Activated CD4-positive, alpha-beta T cell treated with anti-CD3 and anti-CD28 coated beads, Interleukin-2, Interleukin-4, amounts not matched to agents 100 ng/mL and 50 ng/mL, durations not matched to agents 16 hours and 8 hours (primary cell): ENCODE measurements at regions not wholly inside any gene's neighbourhood (a gene's known extent, or its start where the extent isn't known, plus 50 kb on each side); places are given as distances from the start of the nearest gene placed in this dataset.
"Not testable (repeated sequence)": the region's sequence is repeated elsewhere in the genome, so short reads cannot be mapped to it uniquely, and the experiment has no call there.

Experiments used
- DNase-seq: peaks from one replicate; pipeline ENCODE4 v3.0.0-alpha.2; 2020; ENCODE audit warnings: low spot score

DNA sequence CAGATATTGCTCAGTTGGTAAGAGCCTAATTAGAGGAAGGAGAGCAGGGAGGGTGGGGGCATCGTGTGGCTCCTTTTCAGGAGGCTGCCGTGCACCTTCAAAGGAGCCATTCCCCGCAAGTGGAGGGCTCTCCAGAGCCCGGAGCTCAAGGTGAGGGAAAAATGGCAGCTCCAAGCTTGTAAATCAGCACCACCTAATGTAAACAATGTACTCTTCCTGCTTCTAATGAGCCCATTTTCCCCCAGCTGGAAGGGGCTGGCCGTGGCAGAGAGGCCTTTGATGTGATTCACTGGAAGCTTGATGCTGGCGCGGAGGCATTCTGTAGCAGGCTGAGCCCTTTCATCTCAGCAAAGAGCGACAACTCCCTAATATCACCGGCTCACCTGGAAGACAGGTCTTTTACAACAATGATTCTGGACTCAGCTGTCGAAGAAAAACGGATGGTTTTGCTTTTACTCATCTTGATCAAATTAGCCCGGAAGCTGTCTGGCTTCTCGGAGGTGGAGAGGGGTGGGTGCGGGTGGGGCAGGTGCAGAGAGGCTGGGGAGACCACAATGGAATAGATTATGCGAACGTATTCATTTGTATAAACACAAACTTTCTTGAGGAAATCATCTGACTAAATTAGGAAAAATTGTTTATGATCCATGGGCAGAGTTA, 112.5 kb downstream of the RRAGC start:
- peak; percentile 25 for DNase-seq

DNA sequence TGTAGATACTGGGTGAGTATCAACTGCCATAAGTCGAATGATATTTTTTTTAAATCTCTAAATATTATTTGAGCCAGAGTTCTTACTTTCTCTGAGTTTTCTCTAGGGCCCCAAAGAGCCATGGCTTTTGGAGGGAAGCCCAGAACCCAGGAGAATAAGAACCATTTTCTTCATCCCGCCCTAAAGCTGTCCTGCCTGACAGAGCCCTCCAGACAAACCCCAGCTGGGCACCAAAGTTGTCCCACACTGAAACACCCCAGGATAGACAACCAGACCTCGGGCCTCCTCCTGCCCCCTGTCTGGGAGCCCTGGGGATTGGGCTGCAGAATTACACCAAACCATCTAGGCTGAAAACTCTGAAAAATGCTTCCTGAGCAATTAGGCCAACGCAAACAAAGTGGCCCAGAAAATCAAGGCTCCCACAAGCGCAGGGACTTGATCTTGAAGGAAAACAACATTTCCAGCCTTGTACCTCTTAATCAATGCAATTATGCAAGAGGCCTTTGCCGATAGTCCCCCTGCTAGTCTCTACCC, 113.1 kb downstream of the RRAGC start:
- DNase-seq, result no peak

DNA sequence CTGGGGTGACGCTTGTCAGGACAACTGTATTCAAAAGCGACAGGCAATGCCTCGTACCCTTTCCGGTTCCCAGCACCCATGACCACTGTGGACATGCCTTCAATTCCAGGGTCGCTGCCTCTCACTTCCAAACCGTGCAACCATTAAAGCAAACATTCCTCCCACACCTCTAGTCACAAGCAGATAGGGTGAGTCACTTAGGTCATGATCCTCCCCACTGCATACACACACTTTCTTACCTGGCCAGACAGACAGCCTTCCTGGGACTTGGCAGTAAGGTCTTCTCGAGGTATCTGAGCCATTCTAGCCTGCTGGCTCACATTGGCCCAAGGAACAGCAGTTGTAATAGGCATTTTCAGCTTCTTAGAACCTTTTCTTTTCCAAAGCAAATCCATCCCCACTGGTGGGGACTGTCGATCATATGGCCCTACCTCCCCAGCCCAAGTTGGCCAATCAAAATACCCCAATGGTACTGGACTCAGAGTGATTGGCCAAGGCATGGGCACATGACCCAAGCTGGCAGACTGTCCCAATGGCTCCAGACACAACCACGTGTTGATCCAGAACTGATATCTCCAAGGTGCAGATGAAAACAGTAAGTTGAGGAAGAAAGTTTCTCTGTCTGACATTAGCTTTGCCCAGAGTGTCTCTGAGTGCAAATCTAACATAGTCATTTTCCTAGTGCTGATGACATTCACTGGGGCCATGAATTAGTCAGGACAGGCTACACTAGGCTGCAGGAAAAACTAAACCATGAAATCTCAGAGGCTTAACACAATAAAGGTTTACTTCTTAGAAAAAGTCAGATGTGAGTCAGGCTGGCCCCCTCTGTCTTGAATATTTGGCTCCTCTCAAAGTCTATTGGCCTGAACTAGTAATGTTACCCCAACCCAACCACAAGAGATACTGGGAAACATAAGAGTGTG, 113.8 kb downstream of the RRAGC start:
- peak; percentile 50 for DNase-seq

DNA sequence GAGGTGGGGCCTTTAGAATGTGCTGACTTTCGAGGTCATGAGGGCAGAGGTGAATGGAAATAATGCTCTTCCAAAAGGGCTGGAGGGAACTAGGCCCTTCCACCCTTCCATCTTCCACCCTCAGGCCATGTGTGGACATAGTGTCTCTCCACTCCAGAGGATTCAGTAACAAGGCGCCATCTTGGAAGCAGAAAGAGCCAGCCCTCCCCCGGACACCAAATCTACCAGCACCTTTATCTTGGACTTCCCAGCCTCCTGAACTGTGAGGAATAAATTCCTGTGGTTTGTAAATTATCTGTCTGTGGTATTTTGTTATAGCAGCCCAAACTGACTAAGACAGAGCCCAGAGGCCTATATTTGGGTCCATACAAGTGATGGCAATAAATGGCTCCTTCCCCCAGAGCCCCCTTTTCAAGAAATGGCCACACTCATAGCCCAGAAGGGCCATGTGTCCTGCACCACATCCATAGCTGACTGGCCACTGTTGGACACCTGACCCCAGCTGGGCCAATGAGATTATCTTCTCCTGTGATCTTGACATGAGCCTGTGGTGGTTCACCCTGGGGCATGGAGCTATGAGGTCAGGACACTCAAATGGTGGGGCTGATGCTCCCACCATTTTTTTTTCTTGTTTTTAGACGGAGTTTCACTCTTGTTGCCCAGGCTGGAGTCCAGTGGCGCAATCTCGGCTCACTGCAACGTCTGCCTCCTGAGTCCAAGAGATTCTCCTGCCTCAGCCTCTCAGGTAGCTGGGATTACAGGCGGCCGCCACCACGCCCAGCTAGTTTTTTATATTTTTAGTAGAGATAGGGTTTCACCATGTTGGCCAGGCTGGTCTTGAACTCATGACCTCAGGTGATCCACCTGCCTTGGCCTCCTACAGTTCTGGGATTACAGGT, 114.9 kb downstream of the RRAGC start:
- DNase-seq, result no peak

DNA sequence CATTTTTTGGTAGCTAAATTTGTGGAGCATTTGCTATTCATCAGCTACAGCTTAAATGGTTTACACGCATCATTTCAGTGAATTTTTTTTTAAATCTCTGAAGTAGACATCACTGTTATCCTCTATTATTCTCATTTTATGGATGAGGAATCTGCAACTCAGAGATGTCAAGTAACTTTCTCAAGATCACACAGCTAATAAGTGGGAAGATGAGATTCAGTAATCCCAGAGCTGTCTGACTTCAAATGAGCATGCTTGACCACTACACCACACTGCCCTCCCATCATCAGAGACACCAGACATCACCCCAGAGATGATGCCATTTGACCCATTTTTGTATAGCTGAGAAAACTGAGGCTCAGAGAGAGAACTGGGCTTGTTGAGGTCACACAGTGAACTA, 116.4 kb downstream of the RRAGC start:
- no peak for DNase-seq

DNA sequence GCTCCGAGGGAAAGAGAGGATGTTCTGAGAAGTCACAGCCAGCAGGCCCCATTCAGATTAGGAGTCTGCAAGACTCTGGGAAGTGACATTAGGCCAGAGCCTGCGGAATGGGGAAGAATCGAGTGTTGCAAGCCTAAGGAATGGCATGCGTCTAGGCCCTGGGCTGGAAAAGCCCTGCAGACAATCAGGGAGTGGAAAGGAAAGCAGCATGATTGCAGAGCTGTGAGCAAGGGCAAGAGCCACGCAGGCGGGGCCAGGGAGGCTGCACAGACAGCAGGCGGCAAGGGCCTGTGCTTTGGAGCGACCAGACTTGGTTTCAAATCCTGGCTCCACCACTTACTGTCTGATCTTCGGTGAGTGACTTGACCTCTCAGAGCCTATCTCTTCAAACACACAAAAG, 118.2 kb downstream of the RRAGC start:
- no peak for DNase-seq

DNA sequence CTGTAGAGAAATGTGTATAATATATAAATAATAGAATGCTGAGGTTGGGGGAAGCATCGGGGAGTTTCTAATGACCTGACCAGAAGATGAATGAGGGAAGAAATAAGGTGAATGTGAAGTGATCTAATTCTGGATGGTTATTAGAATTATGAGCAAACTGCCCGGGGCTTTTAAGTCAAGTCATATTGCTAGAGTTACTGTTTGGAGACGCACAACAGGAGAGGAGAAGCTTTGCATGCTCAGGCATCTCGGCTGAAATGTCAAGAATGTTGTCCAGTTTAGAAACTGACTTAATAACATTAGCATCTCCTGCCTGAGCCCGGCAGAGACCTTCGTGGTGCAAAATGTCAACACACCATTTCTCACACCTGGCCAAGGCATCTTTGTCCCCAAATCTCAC, 119.1 kb downstream of the RRAGC start:
- no peak for DNase-seq

DNA sequence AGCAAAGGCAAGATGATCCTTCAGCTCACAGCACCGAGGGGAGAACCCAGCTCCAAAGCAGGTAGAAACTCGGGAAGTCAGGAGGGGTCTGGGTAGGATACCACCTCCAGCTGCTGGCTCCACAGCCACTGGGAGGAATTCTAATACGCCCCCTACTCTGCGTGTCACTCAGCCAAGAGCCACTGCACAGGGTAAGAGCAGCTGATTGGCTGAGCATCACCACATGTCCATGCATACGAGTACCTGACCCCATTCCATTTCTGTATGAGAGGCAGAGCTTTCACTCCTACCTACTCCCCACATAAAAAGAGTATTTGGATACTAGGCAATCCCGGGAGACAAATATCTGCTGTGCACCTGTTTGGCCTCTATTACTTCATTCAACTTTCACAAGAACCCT, 121.4 kb downstream of the RRAGC start:
- no peak for DNase-seq

DNA sequence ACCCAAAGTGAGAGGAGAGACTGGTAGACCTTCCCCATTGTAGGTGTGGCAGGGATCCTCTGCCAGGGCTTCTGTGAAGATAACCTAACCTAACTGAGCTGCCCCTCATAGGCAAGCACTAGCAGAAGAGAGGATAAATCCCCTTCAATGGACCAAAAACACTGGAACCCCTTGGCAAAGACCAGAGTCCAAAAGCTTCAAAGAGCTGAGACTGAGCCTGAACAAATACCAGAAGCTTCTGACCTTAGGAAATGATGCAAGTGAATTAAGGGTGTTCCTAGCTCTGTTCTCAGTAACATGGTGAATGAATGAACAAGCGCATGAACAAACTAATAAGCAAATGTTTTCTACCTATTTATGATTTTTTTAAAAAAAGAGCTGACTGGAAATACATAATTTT, 123.2 kb downstream of the RRAGC start:
- no peak for DNase-seq

DNA sequence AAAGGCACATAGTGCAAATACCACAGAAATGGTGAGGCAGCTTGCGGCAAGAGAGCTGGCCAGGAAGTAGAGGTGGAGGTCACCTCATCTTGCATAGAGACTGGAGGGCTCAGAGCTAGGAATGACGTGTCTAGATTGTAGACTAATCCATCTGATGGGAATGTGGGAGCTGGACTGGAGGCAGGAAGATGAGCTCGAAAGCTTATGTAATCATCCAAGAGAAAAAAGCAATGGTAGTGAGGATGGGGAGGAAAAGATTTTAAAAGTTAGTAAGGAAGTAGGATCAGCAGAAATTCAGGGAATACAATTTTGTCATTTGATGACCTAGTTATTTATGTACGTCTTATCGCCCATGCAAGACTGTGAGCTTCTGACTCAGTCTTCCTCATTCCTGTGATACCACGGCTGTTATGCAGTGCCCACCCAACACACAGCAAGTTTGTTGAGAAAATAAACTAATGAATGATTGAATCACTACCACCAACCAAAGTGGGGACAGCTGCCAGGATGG, 123.9 kb downstream of the RRAGC start:
- no peak for DNase-seq

DNA sequence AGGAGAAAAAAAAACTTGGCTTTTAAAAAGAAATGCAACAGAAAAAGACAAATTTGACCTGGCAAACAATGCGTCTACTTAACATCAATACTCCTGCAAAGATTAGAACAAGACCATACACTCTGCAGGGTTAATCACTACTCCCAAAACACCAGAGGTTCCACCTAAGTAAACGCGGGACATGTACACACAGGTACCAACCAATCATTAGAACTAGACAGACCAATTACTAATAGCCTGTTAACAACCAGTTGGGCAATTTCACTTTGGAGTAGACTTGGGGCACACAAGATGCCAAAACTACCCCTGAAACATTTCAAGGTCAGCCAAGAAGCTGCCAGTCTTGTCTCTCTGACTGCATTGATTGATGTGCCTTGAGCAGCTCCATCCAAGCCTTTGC, 125.8 kb downstream of the RRAGC start:
- DNase-seq, result no peak

DNA sequence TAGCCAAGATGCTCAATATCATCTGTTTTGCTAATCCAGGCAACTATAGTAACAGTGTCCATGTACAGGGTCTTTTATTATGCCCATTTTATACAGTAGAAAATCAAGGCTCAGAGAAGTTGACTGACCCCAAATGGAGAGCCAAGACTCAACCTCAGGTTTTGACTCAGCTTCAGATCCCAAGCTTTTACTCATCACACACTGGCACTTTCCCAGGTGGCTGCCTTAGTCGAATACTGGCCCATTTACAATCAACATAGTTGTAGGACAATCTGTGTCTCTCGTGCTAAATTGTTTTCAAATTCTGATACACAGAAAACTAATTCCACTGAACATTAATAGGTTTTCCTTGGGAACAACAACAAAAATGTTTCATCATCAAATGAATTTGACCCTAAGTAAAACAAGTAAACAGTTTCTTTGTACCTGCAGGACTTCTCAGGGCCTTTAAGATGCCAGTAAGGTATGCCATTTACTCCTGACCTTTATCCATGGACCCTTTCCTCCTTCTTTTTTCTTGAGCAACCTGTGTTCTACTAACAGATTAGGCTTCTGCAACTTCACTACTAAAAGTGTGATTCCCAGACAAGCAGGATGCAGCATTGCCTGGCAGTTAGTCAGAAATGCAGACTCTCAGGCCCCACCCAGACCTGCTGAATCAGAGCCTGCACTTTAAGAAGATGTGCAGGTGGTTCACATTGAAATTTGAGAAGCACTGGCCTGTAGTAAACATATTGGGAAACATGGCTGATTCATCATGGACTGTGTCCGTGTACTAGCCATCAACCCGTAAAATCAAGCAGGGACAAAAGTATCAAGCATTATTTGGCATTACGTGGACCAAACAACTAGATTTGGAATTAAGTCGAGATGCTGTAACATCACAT, 128.8 kb downstream of the RRAGC start:
- DNase-seq, result no peak

DNA sequence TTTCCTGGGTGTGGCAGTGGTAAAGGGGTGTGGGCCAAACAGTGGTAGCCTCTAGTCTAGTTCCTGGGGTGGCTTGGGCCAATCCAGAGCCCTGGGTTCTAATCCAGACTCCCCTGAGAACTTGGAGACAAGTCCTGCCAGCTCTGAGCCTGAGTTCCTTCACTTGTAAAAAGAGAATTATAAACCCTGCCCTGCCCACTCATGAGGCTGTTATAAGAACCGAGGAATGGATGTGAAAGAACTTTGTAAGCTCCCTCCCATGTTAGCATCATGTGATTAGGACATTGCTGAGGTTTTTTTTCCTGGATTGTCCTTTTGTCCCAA, 131.0 kb downstream of the RRAGC start:
- DNase-seq, result no peak

DNA sequence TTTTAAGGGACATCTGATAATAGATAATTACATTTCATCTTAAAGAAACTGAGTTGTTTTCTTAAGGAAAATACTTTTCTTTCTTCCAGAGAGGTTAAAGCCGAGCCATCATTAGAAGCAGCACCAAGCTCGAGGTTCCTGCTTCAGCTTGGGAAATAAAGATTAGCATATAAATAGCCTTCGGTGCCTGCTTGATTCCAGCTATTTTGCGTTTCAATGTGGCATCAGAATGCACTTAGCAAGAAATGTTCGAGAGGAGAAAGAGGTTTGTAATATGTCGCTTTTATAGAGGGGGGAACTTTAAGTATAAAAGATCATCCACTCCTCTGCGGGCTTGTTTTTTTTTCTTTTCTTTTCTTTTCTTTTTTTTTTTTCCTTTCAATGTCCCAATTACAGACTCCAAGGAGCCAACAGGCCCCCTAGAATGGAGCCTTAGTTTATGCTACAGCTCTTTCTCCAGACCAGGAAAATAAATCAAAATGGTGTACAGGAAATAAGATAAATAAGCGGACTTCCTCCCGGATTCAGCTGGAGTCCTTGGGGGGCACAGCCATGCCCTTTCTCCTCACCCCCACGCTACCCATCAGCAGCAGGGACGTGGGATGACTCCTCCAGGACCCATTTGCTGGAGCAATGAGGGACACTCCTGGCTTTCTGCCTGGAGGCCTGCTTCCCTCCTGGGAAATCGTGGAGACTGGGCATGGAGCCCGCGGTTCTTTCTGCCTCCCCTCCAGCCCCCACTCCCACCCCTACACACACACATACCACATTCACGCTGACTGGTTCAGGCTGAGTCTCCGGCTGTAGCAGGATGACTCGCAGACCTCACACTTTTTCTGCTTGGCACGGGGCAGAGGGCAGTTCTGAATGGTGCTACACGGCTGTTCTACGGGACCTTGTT, 131.6 kb downstream of the RRAGC start:
- DNase-seq, result no peak

DNA sequence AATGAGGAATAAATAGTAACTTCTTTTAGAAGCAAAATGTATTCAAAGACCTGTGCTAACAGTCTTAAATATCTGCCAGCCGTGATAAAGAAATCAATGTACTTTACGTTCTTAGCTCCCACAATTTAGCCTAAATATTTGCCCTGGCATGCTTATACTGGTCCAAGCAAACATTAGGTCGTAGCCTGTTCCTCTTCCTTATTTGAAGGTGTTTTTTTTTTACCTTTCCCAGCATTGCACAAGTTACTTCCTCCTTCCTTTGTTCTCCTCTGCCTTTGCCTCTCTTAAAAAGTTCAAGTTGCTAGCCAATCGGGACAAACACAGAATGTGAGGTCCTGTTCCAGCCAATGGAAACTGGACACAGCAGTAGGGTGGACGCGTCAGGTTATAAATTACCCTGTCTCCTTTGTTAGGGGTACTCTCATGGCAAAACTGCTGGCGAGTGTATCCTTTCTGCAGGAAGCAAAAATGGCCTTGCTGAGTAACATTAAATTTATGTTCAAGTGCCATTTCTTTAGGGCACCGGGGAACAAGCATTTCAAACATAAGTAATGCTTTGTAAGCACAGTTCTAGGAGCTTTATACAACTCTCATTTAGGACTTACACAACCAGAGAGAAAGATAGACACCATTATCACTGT, 134.1 kb downstream of the RRAGC start:
- not testable (repeated sequence) for DNase-seq

DNA sequence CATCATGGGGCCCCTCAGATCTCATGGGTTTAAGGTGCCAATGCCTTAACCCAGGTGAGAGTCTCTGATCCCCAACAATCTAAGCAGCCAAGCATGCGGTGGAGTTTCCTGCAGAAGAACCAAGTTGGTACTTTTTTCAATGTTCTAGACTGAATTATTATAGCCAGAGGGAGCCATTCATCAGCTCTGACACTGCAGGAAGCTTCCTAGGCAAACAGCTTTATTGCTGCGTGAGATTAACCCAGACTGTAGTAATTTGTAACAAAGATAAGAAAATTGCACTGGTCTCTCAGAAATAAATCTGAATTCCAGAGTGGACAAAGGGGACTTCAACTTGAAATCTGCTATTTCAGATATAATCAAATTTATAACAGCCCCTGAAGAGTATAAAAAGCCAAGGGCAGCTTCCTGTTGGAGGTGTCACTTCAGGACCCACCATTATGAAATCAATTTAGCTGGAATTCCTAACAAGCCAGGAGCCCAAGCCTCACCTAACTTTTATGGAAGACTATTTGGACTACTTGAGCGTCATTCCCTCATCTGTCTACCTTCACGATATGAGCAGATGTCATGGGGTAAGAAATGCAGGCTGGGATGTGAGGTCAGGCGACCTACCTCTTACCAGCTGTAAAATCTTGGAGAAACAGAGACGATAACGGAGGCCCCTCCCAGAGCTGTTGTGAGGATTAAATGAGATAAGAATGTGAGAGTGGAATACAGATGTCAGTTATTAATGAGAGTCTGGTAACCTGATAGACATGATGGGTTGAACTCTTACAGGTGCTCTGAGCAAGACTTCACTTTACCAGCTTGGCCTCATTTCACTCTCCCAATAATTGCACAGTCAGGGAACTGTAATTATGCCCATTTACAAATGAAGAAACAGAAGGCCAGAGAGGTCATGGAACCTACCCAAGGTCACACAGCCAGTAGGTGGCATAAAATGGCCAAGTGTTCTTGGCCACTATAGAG, 135.1 kb downstream of the RRAGC start:
- no peak for DNase-seq

DNA sequence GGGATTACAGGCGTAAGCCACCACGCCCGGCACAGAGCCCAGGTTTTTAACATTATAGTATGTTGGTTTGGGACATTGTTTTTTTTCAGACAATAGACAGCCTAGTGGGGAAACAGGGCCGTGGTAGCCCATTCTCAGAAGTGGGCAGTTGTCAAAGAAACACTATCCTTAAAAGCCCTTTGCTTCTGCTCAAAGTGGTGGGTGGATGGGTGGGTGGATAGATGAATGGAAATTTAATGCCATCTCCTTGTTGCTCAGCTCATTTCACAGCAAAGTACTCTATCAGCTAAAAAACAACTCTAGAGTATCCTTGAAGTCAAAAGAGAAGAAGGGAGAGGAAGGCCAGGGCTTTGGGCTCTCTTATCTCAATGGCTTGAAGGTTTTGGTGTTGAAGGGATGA, 137.8 kb downstream of the RRAGC start:
- DNase-seq, result no peak

DNA sequence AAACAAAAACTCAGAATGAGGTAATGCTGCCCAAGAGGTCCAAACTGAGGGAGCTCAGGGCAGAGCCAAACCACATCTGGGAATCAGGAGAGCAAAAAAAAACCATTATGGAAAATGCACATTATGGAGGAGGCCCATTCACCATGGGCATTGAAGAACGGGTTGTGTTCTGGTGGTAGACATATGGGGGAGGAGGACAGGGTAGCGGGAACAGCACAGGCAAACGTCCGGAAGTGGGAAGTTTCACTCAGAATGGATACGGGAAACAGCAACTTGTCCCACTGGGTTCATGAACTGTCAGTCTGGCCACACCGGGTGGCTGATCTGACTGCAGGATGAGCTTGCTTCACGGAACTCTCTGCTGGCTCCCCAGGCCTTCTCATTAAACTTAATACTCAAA, 139.7 kb downstream of the RRAGC start:
- DNase-seq, result no peak
